WI38 (cell line): ENCODE measurements at regions not wholly inside any gene's neighbourhood (a gene's known extent, or its start where the extent isn't known, plus 50 kb on each side); places are given as distances from the start of the nearest gene placed in this dataset.
A peak's percentile ranks its signal among the peaks of the same experiment; 100 is the strongest.

Experiments
- H3K4me3 ChIP-seq: 2 replicates; pipeline ENCODE4 v1.5.1; 2011; ENCODE audit warnings: low read depth, mild to moderate bottlenecking, control low read depth, low read length
- TF ChIP-seq, protein P1 (sequence below): IDR thresholded peaks from 2 replicates; pipeline ENCODE4 v1.5.1; 2012; ENCODE audit warnings: low read depth, mild to moderate bottlenecking, control low read depth, low read length

DNA sequence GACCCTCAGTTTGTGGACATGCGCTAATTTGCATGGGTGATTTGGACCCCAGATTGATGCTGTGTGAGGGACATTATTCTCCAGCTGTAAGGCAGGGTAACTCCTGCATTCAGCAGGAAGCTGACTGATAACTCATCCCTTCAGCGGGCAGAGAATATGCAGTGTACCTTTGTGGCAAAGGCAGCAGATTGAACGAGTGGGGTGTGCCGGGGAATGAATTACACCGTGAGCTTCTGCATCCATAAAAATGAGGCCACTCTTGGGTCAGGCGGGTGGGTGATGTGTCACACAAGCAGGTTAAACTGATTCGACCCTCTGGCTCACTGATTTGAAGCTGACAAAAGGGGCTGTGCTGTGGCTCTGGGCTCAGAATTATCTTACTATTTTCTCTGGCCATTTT, 128.9 kb upstream of the PMFBP1 start:
- no peak overlapping the region for H3K4me3 ChIP-seq
- TF ChIP-seq, protein P1, sequence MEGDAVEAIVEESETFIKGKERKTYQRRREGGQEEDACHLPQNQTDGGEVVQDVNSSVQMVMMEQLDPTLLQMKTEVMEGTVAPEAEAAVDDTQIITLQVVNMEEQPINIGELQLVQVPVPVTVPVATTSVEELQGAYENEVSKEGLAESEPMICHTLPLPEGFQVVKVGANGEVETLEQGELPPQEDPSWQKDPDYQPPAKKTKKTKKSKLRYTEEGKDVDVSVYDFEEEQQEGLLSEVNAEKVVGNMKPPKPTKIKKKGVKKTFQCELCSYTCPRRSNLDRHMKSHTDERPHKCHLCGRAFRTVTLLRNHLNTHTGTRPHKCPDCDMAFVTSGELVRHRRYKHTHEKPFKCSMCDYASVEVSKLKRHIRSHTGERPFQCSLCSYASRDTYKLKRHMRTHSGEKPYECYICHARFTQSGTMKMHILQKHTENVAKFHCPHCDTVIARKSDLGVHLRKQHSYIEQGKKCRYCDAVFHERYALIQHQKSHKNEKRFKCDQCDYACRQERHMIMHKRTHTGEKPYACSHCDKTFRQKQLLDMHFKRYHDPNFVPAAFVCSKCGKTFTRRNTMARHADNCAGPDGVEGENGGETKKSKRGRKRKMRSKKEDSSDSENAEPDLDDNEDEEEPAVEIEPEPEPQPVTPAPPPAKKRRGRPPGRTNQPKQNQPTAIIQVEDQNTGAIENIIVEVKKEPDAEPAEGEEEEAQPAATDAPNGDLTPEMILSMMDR = no peak

GRCh38 chr16:72299684-72300243, 127.8 kb upstream of the PMFBP1 start:
- TF ChIP-seq, protein P1 = no peak
- no peak overlapping the region for H3K4me3 ChIP-seq

DNA sequence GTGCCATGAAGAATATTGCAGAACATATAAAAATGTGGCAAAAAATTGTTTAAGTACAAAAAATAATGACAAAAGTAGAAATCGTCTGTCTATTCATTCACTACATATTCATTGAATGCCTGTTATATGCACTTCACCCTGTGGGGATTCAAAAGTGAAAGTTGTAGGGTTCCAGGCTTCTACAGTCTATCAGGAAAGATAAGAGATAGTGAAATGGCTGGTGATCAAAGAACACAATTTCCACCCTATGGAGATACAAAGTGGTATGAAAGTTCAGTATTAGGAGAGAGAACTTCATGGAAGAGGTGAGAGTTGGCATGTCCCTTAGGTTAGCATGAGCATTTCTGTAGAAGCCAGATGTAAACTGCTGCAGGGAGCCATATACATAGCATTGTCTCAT, 127.0 kb upstream of the PMFBP1 start:
- TF ChIP-seq, protein P1 = no peak
- no peak overlapping the region for H3K4me3 ChIP-seq

DNA sequence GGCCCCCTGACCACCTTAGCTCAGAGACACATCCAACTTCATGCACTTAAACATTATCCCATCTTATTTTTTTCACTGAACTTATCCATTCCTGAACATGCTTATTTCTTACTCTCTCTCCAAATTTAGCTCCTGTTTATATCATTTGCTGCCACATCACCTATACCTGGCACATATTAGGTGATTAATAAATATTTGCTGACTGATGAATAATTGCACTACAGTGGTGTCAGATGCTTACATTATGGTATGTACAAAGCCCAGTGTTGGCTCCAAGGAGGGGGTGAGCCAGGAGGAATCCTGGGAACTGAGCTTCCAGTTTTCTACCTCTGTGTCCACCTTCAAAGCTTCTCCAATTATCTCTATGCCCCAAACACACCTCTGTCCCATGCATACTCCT, 124.0 kb upstream of the PMFBP1 start:
- no peak overlapping the region for H3K4me3 ChIP-seq
- TF ChIP-seq, protein P1 = no peak

GRCh38 chr16:72291531-72291981, 119.6 kb upstream of the PMFBP1 start:
- H3K4me3 ChIP-seq = peak overlapping the region; percentile 2; the same call in 1 of the 2 replicates
- TF ChIP-seq, protein P1 = no peak

- peak overlapping the region; percentile 3; the same call in 1 of the 2 replicates for H3K4me3 ChIP-seq
- TF ChIP-seq, protein P1 = no peak
Measured at GRCh38 chr16:72291121-72291520, 119.2 kb upstream of the PMFBP1 start.

DNA sequence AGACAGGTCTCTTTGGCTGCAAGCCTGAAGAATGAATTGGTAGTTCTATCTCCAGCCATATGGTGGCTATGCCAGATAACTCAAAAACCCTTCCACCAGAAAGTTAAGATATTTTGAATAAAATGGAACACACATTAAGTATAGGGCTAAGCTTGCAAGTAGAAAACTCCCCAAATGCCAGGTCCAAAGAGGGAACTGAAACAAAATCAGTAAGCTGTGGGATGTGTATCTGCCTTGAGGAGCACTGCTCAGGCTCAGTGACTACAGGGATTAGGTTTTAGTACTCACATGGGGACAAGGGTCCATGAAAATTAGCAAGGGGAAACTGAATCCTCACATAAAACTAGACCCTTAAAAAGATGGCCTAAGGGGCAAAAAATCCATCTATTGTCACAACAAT, 115.7 kb upstream of the PMFBP1 start:
- TF ChIP-seq, protein P1 = no peak
- H3K4me3 ChIP-seq = no peak overlapping the region
